H1 (cell line): ENCODE measurements at regions not wholly inside any gene's neighbourhood (a gene's known extent, or its start where the extent isn't known, plus 50 kb on each side); places are given as distances from the start of the nearest gene placed in this dataset.

Source experiments
- BCL11A ChIP-seq, 2 experiments: IDR thresholded peaks; one replicate each; pipeline ENCODE4 v1.6.1; 2011; ENCODE audit warnings: low read depth in 2 of 2, low read length in 2 of 2, mild to moderate bottlenecking in 2 of 2
- GTF2F1 ChIP-seq: IDR thresholded peaks from 2 replicates; pipeline ENCODE4 v1.6.1; 2012; ENCODE audit warnings: low read depth, low read length, improper control_type of control experiment, borderline replicate concordance
- NRF1 ChIP-seq: IDR thresholded peaks from 2 replicates; pipeline ENCODE4 v1.6.1; 2011; ENCODE audit warnings: mild to moderate bottlenecking, low read depth, low read length, improper control_type of control experiment
- POLR2A ChIP-seq, 2 experiments: IDR thresholded peaks; 1 replicate in 1 of 2; 2 replicates in 1 of 2; pipeline ENCODE4 v1.6.1; 2011; ENCODE audit warnings: low read depth in 2 of 2, low read length in 2 of 2, mild to moderate bottlenecking in 2 of 2; ENCODE audit errors: control extremely low read depth in 1 of 2
- POU5F1 ChIP-seq: IDR thresholded peaks from 2 replicates; pipeline ENCODE4 v1.6.1; 2011; ENCODE audit warnings: low read depth, mild to moderate bottlenecking, low read length, moderate library complexity
- RAD21 ChIP-seq, 2 experiments: IDR thresholded peaks in 1 of 2; conservative IDR thresholded peaks in 1 of 2; 2 replicates each; pipeline ENCODE4 v1.6.1; 2011; ENCODE audit warnings: low read depth in 2 of 2, low read length in 2 of 2, improper control_type of control experiment in 1 of 2, inconsistent platforms in 1 of 2, mild to moderate bottlenecking in 1 of 2, moderate library complexity in 1 of 2

- TF ChIP-seq BCL11A (IDR thresholded peaks at IDR 0.05; ENCODE audit: low read depth in 2 of 2, low read length in 2 of 2) (no peak), NRF1 (no peak), RAD21 (IDR thresholded peaks at IDR 0.05 in 1 of 2, conservative IDR thresholded peaks at IDR 0.05 in 1 of 2; ENCODE audit: low read depth in 2 of 2, low read length in 2 of 2) (no peak), POLR2A (IDR thresholded peaks at IDR 0.05; ENCODE audit: control extremely low read depth in 1 of 2, low read depth in 2 of 2, low read length in 2 of 2) (no peak), POU5F1 (no peak), GTF2F1 (no peak)
Observed at GRCh38 chr7:50185951-50186682, 93.1 kb upstream of the ZPBP start (continued).
